ENCODE measurements at regions not wholly inside any gene's neighbourhood (a gene's known extent, or its start where the extent isn't known, plus 50 kb on each side); places are given as distances from the start of the nearest gene placed in this dataset.

DNA sequence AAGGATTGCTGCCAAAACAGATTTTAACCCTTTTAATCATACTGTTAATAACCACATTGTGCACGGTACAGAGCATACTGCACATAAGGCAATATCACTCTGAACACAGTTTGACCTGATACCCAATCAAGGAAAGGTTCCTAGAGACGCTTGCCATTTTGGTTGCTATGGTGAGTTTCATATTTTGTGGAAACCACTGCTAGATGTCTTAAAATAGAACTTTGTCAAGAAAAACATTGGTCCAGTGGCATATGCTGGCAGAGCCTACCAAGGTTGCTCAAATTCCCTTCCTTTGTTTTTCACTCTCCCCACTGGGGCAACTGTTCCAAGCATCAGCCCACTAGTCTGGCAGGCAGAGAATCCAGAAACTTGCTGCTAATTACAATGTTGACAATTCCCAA is 114.8 kb upstream of the DPYD start:
- no peak for DNase-seq (ENCODE audit: low spot score)

DNA sequence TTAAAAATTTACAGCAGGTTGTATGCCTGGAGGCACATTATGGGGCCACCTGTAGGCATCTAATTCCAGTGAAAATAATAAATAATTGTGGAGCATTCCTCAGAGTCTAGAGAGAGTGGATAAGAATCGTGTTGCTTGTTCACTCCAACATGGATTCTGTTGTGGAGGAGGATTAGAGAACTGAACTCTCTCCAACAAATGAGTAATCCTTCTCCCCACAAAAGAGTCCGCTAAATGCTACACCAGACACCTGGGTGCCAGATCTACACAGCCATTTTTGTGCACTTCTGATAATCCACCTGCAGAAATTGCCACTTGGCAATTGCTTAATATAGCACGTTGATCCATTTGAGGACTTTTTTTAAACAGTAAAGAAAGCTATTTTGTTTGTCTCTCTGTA is 113.7 kb upstream of the DPYD start:
- DNase-seq (ENCODE audit: low spot score): no peak

DNA sequence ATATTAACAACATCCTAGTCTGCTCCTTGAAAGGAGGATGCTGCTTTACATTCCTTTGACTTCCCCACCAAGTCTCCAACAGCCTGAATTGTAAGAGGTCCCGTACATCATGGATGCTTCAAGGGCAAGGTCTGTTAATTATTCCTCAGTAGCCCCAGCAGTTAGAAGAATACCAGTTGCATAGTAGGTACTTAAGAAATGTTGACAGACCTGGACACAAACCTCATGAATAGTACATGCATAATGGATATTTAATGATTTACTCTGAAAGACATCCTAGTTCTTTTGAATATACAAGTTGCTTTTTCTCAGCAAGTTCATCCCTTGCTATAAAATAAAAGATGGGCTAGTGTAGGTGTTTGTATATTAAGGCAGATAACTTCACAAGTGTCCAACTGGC is 112.1 kb upstream of the DPYD start:
- no peak for DNase-seq (ENCODE audit: low spot score)

DNA sequence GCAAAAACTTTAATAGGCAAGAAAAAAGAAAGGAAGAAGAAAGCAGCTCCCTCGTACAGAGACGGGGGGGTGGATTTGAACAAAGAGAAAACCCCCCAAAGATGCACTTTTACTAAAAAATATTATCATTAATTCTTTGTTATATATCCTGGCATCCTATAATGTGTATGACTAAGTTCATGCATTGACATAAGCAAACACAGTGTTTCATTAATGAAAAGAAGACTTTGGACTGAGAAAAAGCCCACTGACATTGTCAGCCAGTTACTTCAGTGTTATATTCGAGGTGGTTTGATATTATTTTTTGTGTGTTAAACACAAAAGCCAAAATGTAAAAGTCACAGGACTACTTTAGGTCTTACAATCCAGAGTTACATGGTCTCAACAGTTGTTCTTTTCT is 110.1 kb upstream of the DPYD start:
- DNase-seq (ENCODE audit: low spot score): no peak

DNA sequence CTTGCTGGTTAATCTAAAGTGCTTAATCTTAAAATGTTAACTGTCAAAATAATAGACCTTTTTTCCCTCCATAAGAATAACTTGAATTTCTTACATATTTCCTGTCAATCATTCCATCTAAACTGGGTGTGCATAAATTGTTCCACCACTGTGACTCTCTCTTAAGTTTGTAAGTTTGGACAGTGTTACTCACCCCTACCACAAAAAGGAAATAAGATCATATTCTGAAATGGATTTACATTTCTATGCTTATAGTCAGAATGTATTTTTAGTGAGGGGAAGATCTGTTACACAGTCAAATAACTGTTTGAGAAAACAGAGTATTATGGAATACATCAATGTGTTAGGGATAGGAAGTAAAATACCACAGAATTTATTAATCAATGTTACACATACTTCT is 109.6 kb upstream of the DPYD start:
- no peak for DNase-seq (ENCODE audit: low spot score)

DNA sequence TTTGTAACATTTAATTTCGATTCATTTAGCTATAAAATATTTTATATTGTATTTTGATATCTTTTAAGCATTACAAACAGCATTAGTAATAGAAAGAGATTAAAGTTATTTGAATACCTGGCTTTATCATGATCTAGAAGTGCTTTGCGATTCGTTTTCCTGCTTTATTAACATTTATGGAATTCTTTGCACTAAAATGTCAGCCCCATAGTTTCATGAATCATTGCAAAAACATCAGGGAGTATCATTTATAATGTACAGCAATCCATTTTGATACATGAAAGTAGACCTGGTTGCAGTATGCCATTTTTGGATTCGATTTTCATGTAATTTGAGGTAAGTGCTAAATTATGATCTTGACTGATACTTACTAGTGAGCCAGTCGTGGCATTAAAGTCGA is 108.0 kb upstream of the DPYD start:
- DNase-seq (ENCODE audit: low spot score): no peak

DNA sequence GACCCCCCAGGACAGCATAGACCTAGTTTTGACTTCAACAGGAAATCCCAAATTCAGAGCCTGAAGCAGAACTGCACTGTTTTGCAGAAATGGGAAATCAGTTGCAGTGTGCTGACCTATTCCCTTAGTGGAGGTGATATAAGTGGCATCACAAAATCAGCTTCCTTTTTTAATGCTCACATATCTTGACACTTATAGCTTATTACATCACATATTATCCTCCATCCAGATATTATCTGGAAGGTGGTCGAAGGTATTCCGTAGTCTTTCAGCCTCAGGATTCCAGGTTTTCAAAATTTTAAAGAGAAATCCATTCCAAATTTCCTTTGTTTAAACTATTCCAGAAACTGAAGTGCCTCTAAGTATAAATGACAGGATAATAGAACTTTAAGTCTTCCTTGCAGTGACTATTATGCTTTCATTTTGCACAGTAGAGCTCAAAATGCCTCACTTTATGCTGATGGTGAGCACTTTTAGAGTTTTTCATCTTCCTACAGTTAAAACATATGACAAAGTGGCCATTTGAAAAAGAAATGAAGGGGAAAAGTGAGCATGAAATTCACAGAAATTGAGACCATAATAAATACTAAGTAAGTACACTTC is 106.4 kb upstream of the DPYD start:
- DNase-seq (ENCODE audit: low spot score): no peak

DNA sequence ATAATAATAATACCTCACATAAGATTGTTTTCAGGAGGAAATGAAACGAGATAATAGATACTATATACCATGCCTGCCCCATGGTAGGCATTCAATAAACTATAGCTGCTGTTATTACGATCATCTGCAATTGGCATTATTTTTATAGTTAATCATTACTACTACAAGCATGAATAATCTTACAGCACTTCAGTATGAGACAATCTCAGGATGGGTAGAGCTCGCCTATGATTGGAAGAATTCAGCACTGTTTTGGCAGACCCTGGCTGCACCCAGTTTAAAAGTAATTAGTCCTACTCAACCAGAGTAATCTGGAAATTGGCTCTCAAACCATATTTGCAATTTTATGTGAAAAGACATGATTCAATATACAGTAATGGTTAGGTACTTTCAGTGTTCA is 105.0 kb upstream of the DPYD start:
- DNase-seq (ENCODE audit: low spot score): no peak

DNA sequence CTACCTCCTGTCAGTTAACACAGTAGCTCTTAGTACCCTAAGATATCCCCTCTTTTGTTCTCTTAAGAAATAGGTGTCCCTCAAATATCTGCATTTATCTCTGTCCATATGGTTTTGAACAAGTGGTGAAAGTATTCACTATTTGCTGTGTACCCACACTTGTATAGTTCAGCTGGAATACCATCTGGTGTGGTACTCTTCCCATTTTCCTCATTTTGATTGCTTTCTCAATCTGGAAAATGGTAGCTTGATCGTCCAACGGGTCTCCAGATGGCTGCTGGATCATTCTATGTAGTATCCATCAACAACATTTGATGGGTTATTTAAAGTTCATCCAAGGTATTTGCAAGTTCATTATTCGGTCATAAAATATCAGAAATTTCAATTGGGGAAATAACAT is 100.3 kb upstream of the DPYD start:
- DNase-seq (ENCODE audit: low spot score): no peak

DNA sequence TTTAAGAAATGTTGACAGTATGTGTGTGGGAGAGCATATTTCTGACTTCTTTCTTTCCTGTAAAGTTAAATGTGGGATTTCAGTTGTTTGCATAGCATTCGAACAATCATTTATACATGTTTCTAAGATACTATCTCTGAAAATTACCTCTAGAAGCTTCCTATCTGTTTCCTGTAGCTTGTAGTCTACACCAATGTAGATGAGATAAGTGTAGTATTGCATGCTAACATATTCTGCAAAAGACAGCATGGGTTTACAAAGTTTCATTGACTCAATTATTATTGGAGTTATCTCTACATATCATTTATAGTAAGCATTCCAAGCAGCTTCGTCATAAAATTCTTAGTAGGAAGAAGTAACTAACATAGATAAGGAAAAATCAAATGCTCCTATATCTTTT is 98.9 kb upstream of the DPYD start:
- no peak for DNase-seq (ENCODE audit: low spot score)

DNA sequence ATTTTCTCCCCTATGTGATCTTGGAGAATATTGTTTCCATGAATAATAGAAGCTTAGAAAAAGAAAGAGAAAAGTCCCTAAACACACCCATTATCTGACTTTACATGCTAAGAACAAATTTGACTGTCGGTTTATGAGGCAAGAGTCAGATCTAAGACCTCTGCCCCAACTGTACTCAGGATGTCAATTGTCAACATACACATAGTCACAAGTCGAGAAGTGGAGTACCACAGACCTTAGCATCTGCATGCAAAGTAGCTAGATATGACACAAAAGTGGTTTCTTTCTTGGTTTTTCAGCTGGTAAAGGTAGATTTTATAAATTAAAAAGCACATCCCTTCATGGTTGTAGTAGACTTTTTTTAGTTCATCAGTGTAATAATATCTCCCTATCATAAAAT is 97.2 kb upstream of the DPYD start:
- DNase-seq (ENCODE audit: low spot score): no peak

DNA sequence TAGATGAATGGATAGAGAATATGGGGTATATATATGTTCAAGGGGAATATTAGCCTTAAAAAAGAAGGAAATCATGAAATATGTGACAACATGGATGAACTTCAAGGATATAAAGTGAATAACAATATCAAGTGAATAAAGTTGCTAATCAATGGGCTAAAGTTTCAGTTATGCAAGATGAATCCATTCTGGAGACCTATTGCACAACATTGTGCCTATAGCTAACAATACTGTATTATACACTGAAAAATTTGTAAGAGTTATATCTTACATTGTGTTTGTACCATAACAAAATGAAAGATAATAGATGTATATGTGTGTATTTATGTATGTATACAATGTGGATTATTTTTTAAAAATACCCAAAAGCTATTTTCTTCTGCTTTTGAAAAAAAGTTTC is 96.3 kb upstream of the DPYD start:
- DNase-seq (ENCODE audit: low spot score): no peak

DNA sequence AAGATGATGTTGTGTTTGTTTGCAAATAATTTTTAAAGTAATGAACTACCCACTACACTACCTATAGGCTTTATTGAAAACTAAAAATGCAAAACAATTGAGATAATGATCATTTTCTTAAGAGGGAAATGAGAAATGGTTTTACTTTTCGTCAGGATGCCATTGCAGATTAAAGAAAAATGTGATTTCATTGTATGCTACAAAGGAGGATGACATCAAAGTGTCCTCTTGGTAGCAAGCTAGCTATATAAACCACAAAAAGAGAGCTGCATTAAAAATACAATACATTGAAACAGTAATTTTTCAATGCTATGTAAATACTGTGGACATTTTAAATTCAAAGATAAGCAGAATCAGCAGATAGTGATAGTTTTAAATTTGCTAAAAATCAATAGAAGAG is 87.5 kb upstream of the DPYD start:
- no peak for DNase-seq (ENCODE audit: low spot score)

DNA sequence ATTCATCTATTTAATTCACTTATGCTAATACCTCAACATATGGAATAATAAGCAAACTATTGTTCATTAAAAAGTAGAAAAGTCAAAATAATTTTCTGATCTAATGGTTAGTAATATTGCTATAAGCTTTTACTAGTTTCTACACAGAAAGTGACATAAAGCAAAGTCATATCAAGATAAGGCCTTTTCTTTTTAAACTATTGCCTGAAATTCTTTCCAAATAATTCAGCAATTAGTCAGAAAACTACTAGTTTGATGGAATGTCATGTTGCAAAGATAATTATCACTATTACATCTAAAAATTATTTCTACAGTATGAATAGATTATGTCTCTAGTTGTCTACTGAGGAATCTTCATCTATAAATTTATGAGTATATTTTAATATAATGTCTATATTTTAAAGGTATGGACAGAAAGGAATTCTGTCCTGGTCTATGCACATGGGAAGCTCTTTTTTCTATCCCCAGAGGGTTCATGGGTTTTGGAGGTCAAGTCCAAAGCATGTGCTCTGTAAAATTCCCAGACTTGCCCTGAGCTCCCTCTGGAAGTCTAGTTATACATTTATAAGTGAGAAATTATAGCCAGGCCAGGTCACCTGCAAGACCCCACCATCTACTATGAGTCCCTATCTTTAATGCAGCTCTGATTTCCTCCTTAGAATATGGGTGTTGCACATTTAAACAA is 84.6 kb upstream of the DPYD start:
- no peak for DNase-seq (ENCODE audit: low spot score)

DNA sequence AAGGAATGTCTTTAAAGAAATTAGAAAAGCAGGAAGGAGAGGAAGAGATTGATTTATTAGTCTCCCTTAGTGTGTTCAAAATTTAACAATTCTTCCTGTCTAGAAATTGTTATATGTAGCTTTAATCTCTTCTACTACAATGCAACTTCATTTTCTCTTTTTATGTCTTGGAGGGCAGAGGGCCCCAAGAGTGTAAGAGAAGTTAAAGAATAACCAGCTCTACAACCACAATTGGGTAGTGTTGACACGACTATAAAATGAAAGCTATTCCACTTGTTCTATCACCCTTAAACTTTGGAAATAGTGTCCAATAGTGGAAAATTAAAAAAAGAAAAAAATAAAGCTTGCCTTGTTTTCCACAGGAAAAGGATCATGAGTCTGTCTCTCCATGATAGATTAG is 82.6 kb upstream of the DPYD start:
- no peak for DNase-seq (ENCODE audit: low spot score)

DNA sequence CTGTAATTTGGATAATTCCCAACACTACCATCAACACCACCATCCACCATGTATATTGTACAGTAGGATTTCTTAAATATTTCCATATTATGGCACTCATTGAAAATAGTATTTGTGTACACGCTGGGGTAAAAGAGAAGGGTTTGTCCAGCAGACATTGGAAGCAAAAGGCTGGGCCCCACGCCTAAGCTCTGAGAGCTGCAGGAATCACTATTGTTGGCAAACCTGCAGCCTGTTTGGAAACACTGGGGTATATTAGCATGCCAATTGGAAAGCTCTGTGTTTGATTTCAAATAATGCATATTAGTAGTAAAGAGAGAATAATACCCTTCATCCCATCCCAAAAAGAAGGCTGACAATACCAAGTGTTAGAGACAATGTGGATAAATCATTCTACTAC is 81.5 kb upstream of the DPYD start:
- DNase-seq (ENCODE audit: low spot score): no peak

DNA sequence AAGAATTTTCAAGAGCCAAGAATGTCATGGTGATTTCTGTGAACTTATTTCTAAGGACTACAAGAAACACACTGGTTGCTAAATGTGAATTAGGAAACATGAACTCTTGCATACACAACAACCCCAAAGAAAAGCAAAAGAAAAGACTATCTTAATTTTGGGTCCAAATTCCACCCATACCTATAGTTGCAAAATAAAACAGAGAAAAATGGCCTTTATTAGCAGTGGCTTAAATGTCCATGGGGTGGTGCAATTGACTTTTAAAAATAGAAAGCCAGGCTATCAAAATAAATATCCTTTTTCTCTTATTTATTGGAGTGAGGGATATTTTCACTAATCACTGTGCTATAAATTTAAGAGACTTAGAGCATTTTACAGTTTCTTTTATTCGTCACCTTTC is 80.9 kb upstream of the DPYD start:
- no peak for DNase-seq (ENCODE audit: low spot score)

DNA sequence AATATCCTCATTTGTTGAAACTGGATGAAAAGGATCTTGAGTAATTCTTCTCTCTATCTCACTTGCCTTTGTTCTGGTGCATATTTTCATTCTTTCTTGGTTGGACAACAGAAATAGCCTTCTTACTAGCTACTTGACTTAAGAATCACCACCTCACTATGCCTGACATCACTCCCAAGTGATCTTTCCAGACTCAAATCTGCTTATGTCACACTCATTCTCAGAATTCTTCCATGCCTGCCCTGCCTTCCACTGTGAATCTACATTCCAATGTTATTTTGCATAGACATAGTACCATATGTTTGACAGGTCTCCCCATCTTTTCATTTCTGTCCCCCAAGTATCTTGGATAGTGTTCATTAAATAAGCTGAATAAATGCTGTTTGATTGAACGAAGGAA is 78.5 kb upstream of the DPYD start:
- no peak for DNase-seq (ENCODE audit: low spot score)

DNA sequence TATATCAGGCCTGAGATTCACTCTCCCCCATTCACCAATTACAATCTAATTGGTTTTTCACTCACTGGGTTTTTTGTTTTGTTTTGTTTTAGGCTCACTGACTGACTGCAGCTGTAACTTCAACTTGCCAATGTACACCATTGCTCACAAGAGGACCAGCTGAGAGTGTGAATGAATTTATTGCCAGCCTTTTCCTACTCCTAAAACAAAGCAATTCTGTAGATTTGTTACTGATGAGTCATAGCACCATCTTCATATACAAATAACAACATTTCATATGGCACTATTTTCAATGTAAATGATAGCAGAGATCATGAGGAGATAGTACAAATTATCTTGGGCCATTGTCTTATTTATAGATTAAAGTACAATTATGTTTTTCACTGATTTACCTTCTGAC is 76.0 kb upstream of the DPYD start:
- DNase-seq (ENCODE audit: low spot score): no peak

DNA sequence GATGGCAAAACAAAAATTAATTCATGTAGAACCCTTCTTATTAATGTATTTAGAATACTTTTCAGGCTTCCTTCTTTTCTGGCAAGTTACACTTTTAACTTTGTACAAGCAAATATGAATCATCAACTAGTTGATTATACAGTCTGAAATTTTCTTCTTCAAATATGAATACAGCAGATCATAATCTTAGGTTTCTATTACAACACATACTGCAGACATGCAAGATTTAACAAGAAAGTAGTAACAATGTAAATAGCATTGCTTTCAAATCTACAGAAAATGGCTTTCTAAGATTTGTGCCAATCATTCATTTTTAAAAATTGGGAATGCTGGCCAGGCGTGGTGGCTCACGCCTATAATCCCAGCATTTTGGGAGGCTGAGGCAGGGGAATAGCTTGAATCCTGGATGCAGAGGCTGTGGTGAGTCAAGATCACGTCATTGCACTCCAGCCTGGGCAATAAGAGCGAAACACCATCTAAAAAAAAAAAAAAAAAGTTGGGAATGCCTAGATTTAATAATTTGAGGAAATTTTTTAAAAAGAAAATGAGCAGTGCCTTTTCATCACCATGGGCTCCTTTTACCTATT is 68.4 kb upstream of the DPYD start:
- DNase-seq (ENCODE audit: low spot score): no peak

DNA sequence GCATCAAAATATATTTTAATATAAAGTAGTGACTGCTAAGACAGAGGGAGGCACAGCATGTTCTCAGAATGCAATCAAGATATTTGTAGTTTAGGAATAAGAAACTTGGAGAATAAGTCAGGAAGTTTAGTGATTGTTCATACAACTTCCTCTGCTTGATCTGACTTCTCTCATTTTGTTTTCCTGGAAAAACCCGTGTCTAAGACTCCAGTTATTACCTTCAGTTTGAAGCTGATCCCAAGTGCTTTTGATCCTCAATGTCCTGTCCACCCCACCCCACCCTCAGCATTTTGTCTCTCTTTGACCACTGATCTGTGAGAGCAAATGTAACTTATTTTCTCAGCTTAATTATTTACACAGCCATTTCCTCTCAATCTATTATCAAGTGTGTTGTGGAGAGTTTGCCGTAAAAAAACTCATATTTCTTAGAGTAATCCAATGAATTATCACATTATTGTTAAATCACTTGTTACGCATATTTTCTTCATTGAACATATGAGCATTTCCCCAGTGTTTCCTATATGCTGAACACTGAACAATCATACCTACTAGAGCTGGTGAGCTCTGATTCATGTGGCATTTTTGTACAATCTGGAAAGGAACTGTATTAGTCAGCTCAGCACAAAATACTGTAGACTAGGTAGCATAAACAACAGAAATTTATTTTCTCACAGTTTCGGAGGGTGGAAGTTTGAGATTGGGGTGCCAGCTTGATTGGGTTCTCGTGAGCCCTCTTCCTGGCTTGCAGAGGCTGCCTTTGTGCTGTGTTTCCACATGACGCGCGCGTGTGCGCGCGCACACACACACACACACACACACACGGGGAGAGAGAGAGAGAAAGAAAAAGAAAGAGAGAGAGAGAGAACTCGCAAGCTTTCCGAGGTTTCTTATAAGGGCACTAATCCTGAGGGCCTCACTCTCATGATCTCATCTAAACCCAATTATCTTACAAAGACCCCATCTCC is 65.5 kb upstream of the DPYD start:
- DNase-seq (ENCODE audit: low spot score): no peak

DNA sequence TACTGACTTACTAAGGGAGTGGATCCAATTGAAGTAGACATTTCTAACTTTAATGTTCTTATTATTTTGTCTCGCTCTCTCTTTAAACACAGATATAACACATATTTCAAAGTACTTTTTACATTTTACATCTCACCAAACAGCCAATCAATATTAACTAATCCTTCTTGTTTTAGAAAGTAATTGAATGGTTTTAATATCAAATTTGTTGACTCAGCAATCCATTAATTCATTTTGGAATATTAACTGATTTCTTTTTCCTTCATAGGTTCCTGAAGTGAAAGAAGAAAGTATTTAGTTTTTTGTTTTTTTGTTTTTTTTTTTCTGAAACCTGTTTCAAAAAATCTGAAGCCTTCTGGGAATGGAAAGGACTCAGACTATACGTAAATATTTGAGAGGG is 62.3 kb upstream of the DPYD start:
- no peak for DNase-seq (ENCODE audit: low spot score)

DNA sequence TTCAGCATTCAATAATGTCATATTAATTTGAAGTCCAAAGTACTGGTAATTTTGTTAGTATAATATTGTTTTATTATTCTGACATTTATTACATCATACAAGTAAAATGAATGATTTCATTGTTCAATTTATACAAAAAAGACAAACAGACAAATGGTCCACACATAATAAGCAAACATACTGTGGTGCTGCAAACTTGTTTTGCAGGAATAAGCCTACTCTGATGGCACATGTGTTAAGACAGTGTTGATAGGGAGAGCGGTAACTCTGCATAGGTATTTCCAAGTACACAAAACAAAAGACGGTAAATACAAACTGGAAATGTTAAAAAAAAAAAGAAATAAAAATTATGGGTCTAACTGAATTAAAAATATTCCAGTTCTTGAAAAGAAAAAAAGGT is 59.7 kb upstream of the DPYD start:
- no peak for DNase-seq (ENCODE audit: low spot score)

Data from H4 (cell line).